SW 1271 (cell line): ENCODE measurements at regions not wholly inside any gene's neighbourhood (a gene's known extent, or its start where the extent isn't known, plus 50 kb on each side); places are given as distances from the start of the nearest gene placed in this dataset.

Source experiments
- DNase-seq, 2 experiments: peaks; one replicate each; lab custom pipeline; 2025; lab: John Stamatoyannopoulos, UW

GRCh38 chr11:13104619-13105236 is 95.6 kb downstream of the RASSF10 start:
- DNase-seq = no peak

DNA sequence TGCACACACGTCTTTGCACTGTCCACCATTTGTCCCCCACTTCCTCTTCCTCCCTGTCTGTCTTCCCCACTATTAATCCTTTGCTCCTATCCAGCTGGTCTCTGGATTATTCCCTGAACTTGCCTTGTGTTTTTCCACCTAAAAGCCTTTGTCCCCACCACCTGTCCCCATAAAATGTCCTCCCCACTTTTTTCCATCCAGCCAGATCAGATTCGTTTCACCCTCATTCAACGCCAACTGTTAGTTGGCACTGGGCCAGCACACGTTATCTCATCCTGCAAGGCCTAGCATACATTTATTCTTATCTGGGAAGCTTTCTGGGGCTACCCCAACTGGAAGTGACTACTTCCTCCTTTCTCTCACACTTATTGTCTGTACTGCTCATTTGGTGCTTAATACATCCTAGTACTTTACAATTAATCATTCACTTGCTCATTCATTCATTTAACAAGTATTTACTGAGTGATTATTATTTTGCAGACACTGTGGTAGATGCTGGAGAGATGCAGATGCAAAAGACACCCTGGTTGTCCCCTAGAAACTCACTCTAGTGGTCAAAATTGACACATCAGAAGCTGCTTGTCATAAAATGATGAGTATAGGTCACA is 96.2 kb downstream of the RASSF10 start:
- DNase-seq = no peak

DNA sequence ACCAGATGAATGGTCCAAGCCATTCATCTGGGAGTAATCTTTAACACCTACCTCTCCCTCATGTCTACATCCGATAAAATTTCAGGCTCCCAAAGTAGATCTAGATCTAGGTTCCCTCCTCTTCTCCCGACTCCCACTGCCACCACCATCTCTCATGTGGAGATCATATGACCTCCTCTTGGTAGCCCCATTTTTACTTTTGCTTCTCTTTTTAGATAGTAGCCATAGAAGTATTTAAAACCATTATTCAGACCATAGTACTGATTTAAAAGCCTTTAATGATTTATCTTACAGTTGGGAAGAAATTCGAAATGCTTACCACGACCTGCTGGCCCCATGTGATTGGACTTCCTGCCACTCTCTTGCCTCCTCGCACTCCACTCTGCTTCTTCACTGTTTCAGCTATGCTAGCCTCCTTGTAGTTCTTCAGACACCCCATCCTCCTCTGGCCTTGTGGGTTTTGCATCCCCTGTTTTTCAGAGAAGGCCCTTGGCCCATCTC is 98.5 kb downstream of the RASSF10 start:
- DNase-seq = no peak

DNA sequence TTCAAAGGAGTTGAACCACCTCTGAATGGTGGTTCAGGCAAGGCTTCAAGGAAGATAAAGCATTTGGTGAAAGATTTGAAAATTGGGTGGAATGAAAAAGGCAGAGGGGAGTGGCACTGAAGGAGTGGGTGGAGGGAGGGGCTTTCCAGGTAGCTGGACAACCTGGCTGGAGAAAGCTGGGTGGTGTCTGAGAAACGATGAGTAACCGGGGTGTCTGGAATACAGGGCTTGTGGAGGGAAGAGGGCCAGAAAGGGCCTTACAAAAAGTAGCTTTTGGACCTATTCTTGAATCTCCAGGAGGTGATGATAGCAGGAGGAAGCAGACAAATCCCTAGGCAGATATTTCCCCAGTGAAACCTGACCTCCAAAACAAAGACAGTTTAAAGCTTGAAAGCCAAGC is 99.3 kb downstream of the RASSF10 start:
- no peak for DNase-seq

GRCh38 chr11:13109616-13110015 is 100.5 kb downstream of the RASSF10 start:
- DNase-seq = no peak

GRCh38 chr11:13110145-13110544 is 101.0 kb downstream of the RASSF10 start:
- no peak for DNase-seq

- no peak for DNase-seq
Observed at GRCh38 chr11:13110929-13111812, 102.1 kb downstream of the RASSF10 start.

DNA sequence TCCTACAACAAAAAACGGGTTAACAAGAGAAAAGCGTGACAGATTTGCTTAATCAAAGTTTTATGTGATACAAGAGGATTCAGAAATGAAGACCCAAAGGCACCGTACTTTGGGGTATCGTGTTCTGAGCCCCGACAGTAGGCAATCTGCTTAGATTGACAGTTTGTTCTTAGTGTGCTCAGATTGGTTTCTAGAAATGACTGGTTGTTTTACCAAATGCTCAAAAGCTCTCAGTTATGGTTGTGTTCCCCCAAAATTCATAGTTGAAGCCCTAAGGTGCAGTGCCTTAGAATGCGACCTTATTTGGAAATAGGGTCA is 102.7 kb downstream of the RASSF10 start:
- DNase-seq = no peak

GRCh38 chr11:13114566-13115379 is 105.7 kb downstream of the RASSF10 start:
- peak in 1 of 2 experiments; percentile 6 for DNase-seq

DNA sequence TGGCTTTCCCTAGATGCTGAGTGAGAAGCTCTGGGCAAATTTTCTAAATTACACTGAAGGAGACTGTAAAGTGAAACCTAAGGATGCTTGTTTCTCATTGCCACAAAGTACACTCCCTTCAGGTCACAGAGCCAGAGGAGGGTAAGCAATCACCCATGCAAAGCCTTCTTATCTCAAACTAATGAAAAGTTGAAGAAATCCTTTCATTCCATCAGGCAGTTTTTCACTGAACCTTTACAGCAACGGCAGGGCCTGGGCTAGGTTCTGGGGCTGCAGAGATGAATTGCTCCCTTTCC is 106.2 kb downstream of the RASSF10 start:
- DNase-seq = no peak

- DNase-seq = no peak
Observed at GRCh38 chr11:13116491-13116890, 107.4 kb downstream of the RASSF10 start.

DNA sequence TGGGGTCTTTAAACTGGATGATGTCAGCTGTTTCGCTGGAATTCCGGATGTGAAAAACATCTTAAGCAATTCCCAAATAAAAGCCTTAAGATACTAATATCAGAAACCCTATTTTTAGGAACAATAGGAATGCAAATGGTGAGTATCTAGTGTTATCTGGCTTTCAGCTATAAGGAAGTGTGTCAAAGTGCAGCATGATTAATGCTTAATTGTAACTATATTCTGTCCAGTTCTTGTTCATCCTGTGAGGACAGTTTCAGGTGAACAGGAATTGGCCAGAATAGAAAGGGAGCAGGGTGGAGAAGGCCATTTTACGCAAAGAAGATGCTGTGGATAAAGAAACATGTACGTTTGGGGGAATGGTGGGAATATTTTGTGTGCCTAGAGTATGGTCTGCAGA is 108.2 kb downstream of the RASSF10 start:
- DNase-seq = no peak

DNA sequence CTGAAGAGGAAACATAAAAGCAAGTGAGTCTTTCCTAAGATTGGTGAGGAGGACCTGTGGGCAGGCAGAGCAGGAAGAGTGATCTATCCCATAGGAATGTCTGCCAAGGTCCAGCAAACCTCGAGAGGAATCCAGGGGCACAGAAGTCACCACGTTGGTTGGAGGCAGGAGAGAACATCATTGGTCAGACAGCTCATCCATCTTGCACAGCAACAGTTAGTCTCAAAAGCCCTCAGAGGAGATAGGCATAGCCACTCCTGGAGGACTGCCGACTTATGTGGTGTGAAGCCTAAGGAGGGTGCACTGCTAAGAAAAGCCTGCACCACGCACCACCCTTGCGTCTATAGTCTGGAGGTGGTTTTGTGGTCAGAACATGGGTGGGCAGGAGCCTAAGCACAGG is 109.1 kb downstream of the RASSF10 start:
- peak; percentile 88 to 94 for DNase-seq

DNA sequence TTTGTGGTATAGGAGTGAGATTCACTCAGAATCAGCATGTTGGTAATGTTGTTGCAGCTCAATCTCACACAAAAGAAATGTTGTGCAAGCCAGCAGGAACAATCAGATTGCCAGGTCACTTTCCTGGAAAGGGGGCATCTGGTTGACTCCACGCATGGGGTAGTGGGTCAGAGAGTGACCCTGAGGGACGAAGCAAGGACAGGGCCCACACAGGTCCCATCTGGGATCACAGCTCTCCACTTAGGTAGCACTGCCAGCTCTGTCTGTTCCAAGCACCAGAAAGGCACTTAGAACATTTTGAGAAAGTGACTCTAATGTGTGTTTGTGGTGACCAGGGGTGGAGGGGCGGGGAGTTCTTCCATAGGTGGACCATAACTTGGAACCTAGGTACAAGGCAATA is 109.5 kb downstream of the RASSF10 start:
- no peak for DNase-seq

DNA sequence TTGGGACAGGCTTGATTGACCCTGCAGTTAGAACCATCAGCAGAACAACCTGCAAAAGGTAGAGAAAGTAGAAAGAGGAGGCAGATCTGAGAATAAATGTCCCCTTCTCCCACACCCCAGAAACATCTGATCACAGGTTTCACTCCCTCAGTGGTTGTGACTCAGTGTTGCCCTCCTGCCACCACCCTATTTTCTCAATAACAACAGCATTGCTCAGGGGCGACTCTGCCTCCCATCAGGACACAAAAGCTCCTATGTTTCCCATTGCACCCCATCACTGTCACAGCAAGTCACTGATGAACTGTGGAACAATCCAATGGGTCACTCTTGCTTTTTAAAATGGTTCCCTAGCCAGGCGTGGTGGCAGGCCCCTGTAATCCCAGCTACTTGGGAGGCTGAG is 110.2 kb downstream of the RASSF10 start:
- peak in 1 of 2 experiments; percentile 8 for DNase-seq

- no peak for DNase-seq
Observed at GRCh38 chr11:13119941-13120520, 110.9 kb downstream of the RASSF10 start.

- DNase-seq = peak; percentile 34 to 56
Observed at GRCh38 chr11:13120691-13121090, 111.6 kb downstream of the RASSF10 start.

DNA sequence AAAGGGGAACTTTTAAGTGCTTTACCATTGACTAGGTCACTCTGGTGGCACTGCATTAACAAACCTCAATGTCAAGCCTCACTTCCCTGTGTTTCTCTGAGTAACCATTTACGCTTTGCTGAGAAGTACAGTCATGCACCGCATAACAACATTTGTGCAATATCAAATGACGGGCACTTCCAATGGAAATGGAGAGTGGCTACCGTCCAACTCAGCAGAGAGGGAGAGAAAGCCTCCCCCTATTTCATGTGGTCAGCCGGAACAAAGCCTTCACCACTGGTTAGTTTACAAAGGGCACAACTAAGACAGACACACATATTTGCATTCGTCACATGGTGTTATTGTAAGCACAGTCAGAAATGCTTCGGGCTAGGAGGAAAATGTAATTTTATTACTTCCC is 117.3 kb downstream of the RASSF10 start:
- no peak for DNase-seq

GRCh38 chr11:13127161-13127560 is 118.0 kb downstream of the RASSF10 start:
- no peak for DNase-seq

GRCh38 chr11:13128354-13128753 is 119.2 kb downstream of the RASSF10 start:
- no peak for DNase-seq

- DNase-seq = no peak
Observed at GRCh38 chr11:13134066-13134465, 125.0 kb downstream of the RASSF10 start.

GRCh38 chr11:13134886-13135285 is 125.8 kb downstream of the RASSF10 start:
- no peak for DNase-seq
